Uterus (tissue), 2 donors: ENCODE measurements at regions not wholly inside any gene's neighbourhood (a gene's known extent, or its start where the extent isn't known, plus 50 kb on each side); places are given as distances from the start of the nearest gene placed in this dataset.

Experiments used
- POLR2A ChIP-seq, 2 donors: fragments of 450-650 bp; IDR thresholded peaks; one replicate each; pipeline ENCODE4 v1.6.1; 2016; ENCODE audit warnings: antibody characterized with exemption in 2 of 2, mild to moderate bottlenecking in 1 of 2, moderate library complexity in 1 of 2
- TF ChIP-seq, protein P1 (sequence below), 4 experiments: fragments of 200-600 bp in 2 of 4; fragments of 450-650 bp in 2 of 4; sonication (generic) in 2 of 4; IDR thresholded peaks; one replicate each; pipeline ENCODE4 v1.5.1; 2016 to 2019; ENCODE audit warnings: antibody characterized with exemption in 4 of 4, mild to moderate bottlenecking in 2 of 4, moderate library complexity in 1 of 4

DNA sequence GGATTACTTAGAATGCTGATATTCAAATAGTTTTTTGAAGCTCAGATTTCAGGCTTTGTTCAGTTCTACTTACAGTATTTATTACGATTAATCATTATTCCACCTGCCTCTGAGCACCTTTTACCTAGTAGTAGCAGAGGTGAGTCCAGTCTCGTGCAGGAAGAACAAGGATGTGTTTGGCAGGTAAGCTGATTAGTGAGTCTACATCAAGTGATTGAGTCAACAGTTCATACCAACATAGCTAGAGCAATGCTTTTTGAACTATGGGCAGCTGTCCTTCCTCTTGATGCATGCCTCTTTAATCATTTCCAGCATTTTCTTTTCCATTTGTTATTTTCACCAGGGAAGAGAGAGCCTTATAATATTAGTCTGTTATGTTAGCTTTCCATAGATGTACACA is 838.9 kb downstream of the USP25 start:
- TF ChIP-seq, protein P1, sequence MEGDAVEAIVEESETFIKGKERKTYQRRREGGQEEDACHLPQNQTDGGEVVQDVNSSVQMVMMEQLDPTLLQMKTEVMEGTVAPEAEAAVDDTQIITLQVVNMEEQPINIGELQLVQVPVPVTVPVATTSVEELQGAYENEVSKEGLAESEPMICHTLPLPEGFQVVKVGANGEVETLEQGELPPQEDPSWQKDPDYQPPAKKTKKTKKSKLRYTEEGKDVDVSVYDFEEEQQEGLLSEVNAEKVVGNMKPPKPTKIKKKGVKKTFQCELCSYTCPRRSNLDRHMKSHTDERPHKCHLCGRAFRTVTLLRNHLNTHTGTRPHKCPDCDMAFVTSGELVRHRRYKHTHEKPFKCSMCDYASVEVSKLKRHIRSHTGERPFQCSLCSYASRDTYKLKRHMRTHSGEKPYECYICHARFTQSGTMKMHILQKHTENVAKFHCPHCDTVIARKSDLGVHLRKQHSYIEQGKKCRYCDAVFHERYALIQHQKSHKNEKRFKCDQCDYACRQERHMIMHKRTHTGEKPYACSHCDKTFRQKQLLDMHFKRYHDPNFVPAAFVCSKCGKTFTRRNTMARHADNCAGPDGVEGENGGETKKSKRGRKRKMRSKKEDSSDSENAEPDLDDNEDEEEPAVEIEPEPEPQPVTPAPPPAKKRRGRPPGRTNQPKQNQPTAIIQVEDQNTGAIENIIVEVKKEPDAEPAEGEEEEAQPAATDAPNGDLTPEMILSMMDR (IDR thresholded peaks at IDR 0.05): no peak
- no peak for TF ChIP-seq POLR2A (IDR thresholded peaks at IDR 0.05)
